Hypothalamus (tissue), 51 donors: ENCODE measurements at regions not wholly inside any gene's neighbourhood (a gene's known extent, or its start where the extent isn't known, plus 50 kb on each side); places are given as distances from the start of the nearest gene placed in this dataset.

Source experiments
- DNase-seq, 51 donors: peaks; one replicate each; lab custom pipeline; 2025; lab: John Stamatoyannopoulos, UW

DNA sequence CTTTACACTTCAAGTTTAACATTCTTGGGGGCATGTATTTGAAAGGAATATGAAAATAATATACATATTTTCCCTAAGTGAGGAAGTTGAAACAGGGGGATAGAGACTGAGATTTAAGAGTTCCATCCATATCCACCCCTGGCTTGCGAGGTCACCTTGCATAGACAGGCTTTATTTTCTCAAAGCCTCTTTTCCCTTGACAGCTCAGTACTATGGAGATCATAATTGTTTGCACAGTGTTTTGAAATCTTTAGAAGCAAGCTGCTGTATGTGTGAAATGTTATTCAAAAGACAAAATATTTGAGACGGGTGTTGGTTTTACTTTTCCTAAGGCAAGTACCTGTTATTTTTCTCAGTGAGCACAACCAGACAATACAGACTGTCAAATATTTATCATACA is 163.1 kb downstream of the LRRC70 start:
- no peak for DNase-seq

DNA sequence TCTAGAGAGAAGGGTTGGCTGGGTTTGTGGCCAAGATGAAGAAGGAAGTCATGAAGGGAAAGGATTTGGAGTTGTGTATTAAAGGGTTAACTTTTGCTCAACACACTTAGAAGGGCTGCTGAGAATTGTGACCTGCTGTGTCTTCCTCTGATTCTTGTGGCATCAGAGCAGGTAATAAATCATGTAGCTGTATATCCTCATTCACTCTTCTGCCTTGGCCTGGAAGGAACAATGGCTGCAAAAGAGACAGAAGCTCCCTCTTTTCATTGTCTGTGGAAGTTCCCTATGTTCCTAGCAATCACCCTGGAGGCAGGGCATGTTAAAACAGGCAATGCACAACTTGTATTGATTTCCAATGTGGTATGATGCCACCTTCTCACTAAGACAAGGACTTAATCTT is 159.1 kb downstream of the LRRC70 start:
- no peak for DNase-seq

DNA sequence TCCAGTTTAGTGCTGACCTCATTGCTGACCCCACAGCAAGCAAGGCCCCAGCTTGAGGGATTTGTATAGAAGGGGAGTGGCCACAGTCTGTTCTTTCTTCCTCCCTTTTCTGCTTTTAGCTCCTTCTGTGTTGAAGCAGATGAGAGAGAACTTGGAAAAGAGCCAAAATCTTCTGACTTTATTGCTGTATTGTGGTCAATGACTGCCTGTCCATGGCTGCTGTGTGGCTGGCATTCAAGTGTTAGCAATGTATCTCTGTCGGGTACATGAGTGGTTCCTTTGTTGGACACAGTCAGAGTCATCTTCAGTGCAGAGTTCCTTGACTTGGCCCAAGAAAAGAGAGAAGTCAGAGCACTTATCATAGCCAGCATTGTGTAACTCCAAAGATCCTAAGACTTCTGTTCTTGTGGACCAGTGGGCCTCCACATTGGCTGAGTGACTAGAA is 154.1 kb downstream of the LRRC70 start:
- peak in 3 of 51 donors; percentile 4 to 5 (median 5) for DNase-seq

DNA sequence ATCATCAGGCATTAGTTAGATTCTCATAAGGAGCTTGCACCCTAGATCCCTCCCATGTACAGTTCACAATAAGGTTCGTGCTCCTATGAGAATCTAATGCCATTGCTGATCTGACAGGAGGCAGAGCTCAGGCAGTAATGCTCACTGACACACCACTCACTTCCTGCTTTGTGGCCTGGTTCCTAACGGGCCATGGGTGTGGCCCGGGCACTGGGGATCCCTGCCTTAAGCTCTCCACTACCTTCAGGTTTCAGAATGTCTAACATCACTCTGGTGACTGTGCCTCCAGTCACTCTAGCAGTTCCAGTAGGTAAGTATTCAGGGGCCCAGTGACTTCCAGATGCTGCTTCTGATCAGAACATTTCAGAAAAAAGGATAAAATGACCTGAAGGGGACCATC is 152.4 kb downstream of the LRRC70 start:
- DNase-seq = no peak

DNA sequence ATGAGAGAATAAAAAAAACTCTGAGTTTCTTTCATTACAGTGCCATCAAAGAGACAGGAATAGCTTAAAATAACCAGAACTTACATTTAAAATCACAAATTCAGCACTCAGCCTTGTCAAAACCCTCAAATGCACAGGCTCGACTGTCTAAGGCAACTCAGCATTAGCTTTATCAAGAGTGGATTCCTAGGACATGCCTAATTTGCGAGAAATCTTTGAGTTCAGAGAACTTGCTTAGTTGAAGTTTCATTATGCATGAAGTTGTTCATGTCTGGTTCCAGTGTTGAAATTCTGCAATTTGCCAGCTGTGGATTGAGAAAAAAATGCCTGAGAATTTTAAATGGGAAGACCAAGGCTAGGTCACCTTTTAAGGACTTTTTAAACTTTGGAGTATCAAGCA is 151.1 kb downstream of the LRRC70 start:
- DNase-seq = no peak

DNA sequence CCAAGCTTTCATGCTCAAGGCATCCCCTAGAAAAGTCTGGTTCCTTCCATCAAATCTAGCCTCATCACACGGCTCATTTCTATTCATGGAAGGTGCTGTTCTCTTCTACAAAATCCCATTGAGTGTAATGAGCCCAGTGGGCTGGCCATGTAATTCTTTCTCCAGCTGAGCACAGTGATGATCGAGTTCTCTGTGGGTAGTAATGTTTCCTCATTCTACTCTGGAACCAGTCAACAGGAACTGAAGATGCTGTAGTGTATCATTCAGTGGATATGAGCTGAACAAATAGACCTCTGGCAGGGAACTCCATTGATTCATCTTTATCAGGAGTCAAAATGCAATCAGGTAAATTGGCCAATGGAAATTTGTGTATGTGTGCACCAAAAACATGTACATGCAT is 149.2 kb downstream of the LRRC70 start:
- DNase-seq = no peak

DNA sequence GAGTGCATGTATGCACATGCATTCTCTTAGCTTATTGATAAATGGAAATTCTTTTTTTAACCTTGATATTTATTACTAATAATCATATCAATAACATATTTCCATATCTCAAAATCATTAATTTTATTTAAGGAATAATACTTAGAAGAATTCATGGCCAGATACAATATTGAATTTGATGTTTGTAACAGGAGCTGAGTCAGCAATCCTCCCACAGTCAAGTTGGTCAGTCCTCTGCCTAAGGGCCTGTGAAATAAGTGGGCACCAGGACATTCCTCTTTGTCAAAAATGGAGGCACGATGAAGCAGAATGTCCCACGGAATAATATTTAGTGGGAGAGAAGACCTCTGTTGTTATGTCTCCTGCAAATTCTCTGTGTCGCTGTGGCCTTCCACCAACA is 148.6 kb downstream of the LRRC70 start:
- DNase-seq = no peak

DNA sequence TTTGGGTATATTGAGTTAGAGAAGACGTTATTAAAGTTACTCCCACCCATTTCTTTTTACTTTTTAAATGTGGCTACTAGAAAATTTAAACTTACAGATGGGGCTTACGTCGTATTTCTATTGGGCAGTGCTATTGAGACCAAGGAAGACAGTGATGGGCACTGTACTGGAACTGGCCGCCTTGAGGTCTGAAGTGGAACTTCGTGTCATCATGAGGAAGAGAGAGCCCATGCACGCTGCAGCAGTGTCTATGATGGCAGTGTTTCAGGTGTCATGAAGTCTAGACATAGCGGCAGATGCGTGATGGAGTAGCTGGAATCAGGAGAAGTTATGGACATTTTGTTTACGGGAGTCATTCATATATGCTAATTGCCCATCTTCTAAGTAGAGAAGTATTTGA is 143.7 kb downstream of the LRRC70 start:
- no peak for DNase-seq

DNA sequence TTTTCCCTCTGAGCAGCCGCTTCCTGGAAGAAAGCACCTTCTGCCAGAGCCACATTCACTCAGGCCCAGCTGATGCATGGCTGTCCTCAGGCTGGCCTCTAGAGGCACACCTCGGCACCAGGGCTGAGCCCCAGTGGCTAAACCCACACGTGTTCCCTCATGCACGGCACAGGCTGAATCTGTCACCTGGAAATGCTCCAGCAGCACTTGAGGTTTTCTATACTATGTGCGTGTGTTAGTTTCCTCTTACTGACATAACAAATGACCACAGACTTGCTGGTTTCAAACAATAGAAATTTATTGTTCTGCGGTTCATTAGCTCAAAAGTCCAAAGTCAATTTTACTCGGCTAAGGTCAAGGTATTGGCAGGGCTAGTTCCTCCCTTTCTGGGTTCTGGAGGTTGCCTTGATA is 141.4 kb downstream of the LRRC70 start:
- peak in 1 of 51 donors; percentile 2 for DNase-seq

DNA sequence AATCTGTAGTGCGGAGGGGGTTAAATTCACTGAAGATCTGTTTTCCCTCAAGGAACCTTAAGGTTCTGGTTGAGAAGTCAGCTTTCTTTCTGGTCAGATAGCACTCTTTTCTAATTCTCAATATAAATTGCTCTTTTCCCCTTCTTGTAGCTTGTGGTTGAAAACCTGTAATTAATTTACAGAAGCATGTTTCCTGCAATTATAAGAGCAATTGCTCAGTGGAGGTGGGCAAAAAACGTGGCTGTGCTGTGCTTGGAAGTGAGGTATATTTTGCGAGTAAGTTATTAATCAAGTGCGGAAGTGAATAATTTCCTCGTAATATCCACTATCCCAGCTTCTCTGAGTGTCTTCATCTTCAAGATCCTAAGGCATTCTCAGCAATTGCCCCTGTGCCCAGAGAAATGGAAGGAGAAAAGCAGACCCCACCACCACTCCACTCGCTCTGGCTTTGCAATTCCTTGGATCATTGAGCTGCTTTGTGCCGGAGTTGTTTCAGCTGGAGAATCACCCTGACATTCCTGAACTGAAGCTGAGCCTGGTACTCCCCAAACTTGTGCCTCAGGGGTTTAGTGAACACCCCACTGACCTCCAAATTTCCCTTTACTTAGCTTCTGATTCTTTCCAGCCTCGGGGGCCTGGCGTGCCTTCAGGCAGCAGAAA is 140.6 kb downstream of the LRRC70 start:
- DNase-seq = no peak

DNA sequence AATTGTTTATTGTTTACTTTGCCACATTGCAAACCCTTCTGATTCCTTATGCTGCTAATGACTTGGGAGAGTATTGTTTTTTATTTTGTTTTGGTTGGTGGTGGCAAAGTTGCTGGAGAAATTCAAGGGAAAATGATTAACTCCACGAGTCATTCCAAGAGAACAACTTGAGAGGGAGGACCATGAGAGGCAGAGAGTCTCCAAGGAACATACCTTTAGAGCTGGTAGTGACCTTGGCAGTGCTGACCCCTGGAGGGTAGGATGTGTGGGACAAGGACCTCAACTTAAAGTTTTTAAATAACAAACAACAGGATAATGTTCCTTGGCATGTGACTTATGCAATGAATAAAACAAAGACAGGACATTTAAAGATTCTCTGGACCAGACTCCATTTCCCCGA is 139.7 kb downstream of the LRRC70 start:
- DNase-seq = no peak

DNA sequence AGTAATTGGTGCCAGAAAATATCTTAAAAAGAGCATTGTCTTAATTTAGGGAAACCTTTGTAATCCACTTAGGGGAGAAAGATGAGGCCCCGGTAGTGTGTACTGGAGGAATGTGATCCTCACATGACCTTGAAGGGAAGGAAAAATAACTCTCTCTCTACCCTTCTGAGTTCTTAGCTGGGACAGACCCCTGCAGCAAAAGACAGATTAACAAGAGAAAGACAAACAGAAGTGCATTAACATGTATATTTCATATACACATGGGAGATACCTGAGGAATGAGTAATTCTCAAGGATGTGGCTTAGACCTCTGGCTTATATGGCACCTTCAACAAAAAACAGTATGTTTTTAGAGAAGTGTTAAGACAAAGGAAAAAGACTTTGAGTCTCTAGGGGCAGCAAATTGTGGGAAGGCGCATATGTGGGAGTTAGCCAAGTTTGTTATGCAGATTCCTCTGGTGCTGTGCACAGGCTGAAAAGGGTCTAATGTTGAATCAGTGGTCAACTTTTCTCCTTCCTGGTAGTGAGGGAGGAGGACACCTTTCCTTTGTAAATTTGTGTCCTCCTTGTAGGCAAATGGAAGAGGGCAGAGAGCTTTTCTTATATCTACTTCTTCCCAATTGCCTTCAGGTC is 138.8 kb downstream of the LRRC70 start:
- no peak for DNase-seq

DNA sequence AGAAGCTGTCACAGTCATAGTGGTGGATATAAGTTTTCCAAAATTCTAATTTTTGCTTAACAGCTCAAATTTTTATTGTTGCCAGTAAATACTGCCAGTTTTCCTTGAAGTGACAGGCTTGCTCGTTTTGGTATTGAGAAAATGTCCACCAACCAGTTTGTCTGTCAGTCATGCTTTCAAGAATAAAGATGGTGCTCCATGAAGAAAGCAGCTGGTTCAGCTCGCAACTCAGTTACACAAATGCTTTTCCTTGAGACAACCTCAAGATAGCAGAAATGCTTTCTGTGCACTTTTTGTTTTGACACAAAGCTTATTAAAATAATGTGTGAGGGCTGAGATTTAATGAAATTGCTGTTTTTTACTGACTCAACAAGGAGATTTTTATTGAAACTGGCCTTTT is 135.7 kb downstream of the LRRC70 start:
- no peak for DNase-seq

DNA sequence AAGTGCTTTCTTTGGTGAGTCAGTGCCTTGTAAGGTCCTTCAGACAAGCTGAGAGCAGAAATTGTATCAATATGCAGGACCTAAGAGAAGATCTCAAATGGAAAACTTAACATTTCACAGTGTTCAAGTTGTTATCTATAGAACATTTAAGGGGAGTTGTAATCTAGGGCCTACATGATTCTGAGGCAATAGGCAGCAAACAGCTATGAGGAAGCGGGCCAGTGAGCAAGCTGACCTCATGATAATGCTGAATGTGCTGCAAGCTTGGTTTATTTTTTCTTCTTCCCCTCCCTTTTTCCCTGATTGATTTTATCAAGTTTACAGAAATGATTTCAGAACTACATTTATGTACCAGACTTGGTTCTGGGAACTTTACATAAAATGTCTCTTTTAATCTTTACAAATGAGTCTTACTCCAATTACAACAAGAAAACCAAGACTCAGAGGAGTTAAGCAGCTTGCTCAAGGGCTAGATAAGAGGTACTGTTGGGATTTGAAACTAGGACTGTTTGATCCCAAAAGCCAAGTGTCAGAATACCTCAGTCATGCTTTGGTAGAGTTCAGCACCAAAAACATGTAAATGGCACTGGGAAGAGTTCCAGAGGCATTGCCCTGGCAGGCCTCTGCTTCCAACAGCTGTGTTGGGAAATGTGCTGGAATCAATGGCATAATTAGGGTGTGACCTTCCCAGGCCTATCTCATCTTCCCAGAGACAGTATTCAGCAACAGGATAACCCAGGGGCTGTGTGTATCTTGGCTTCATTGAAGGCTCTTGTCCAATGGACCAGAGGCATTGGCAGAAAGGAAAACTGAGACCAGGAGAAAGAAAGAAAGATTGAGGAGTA is 130.1 kb downstream of the LRRC70 start:
- DNase-seq = no peak

DNA sequence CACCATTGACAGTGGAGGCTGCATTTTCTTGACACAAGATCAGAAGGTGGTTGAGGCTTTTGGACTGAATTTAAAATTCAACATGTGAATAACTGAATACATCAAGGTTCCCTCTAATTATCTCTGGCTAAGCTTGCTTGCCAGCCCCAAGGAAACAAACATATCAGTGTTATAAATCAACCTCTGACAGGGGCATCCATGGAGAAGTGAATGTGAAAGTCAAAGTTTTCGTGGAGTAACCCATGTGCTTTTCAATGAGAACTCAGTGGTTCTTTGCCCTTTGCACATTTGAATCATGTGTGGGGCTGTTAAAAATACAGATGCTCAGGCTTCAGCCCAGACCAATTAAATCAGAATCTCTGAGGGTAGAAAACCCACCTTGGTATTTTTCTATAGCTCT is 128.9 kb downstream of the LRRC70 start:
- no peak for DNase-seq

DNA sequence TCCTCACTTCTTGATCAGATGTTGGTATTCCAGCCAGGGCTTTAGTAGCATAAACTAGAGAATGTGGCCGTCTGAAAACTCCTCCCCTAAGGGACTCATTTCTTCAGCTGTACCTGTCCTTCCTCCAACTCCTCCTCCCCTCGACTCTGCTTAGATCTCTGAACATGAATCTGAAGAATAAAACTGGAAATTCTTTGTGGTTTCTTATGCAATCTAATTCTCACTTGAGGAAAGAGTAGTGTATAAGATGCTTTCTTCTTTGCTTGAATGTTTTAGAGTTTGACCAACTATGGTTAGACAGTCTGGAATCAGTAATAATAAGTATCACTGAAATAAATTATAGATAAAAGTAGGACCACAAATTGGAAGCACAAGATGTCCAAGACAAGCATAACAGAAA is 128.5 kb downstream of the LRRC70 start:
- DNase-seq = no peak

DNA sequence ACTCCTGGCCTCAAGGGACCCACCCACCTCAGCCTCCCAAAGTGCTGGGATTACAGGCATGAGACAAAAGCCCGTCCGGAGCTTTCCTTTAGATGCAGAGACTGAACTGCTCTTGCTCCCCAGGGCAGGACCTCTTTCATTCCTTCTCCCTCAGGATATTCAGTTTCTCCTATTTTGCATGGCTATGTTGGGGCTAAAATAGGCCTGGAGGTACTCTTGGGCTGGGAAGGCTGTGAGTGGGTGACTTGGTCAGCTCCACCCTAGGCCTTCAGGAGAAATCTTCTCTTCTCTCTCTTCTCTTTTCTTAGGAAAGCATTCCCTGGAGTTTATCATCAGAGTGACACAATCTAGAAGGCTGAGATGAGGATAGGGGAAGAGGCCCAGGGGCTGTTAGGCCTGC is 126.4 kb downstream of the LRRC70 start:
- DNase-seq = no peak

DNA sequence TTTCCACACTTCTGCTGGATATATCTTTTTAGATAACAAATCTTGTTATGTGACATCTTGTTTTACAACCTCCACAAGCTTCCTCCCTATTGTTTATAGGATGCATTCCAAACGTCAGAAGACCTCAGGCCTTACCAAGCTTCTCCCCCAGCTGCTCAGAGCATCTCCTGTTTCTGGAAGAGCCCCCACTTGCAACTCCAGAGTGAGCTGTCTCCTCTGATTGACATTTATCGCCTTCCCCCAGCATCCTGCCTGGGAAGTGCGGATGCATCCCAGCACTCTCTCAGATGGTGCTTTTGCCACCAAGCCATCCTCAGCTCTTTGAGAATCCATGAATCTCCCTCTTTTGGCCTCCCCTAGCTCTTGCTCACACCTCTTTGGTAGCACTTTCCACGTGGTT is 123.5 kb downstream of the LRRC70 start:
- no peak for DNase-seq

DNA sequence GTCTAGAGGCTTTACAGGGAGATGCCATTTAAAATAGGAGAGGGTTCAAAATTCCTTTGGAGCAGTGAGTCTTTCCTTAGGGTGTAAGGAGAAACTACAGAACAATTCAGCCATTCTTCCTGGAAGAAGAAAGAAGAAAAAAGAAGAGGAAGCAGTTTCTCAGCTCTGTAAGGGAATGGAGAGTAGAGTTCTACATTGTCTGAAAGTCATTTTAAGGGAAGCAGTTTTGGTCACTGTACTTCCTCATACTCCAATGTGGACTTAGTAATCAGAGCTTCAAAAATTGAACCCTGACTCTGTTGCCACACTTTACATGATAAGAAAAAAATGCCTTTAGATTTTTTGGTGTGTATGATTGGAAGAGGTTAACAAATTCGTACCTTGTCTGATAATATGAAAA is 122.4 kb downstream of the LRRC70 start:
- DNase-seq = no peak

DNA sequence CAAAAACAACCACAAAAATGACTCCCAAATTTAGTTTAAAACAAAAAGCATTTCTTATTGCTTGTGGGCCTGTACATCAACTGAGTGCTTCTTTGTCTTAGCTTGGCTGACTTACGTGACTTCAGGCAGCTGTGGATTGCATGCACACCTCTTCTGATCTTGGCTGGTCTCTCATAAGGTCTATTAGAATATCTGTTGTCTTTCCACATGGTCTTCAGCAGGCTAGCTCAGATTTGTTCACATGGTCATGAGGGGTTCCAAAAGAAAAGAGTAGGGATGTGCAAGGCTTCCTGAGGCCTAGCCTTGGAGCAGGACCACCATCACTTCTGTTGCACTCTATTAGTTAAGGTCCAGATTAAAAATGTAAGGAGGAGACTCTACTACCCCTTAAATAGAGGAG is 120.1 kb downstream of the LRRC70 start:
- no peak for DNase-seq

DNA sequence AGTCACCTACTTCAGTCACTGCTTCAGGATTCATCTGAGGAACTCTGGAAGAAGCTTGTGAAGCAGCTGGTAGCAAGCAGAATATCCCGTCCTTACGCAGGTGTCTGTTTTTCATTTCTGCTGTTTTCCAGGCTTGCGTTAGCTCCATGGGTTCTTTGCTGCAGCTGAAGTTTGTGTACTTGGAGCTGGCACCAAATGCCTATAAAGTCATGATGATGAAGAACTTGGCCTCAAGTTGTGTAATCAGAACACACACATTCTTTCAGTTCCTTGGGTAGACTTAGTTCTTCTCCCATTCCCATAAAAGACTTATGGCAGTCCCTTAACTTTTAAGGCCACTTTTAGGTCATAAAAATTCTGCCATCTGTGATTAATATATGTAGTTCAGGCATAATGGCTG is 116.7 kb downstream of the LRRC70 start:
- no peak for DNase-seq
